Astrocyte (in vitro differentiated cells and primary cell): ENCODE measurements at regions not wholly inside any gene's neighbourhood (a gene's known extent, or its start where the extent isn't known, plus 50 kb on each side); places are given as distances from the start of the nearest gene placed in this dataset.
A peak's percentile ranks its signal among the peaks of the same experiment; 100 is the strongest.
"Not testable (repeated sequence)": the region's sequence is repeated elsewhere in the genome, so short reads cannot be mapped to it uniquely, and the experiment has no call there.

ENCODE experiments used
- DNase-seq: peaks from one replicate; pipeline ENCODE4 v3.0.0-alpha.2; 2010; ENCODE audit warnings: low read depth
- FAIRE-seq: peaks from 2 replicates; lab custom pipeline; 2011; peaks lifted over from hg19 to GRCh38; lab: Jason Lieb, UNC
- H2AFZ ChIP-seq: 2 replicates; pipeline ENCODE4 v1.6.0; 2012; ENCODE audit warnings: low read depth, low read length, inconsistent platforms
- H3K27ac ChIP-seq: 2 replicates; pipeline ENCODE4 v1.5.1; 2011; ENCODE audit warnings: low read depth, low read length, inconsistent platforms
- H3K27me3 ChIP-seq: 2 replicates; pipeline ENCODE4 v1.6.0; 2011; ENCODE audit warnings: low read length, inconsistent platforms; ENCODE audit not compliant: insufficient read depth
- H3K36me3 ChIP-seq: 2 replicates; pipeline ENCODE4 v1.5.1; 2011; ENCODE audit warnings: low read length, inconsistent platforms; ENCODE audit not compliant: insufficient read depth
- H3K4me1 ChIP-seq: 2 replicates; pipeline ENCODE4 v1.5.1; 2011; ENCODE audit warnings: low read length, inconsistent platforms; ENCODE audit not compliant: insufficient read depth
- H3K4me2 ChIP-seq: 2 replicates; pipeline ENCODE4 v1.6.0; 2012; ENCODE audit warnings: low read length, inconsistent platforms
- H3K4me3 ChIP-seq: 2 replicates; pipeline ENCODE4 v1.5.1; 2011; ENCODE audit warnings: low read depth, mild to moderate bottlenecking, low read length, inconsistent platforms; ENCODE audit not compliant: insufficient read depth
- H3K79me2 ChIP-seq: 2 replicates; pipeline ENCODE4 v1.6.0; 2012; ENCODE audit warnings: mild to moderate bottlenecking, low read length, inconsistent platforms; ENCODE audit not compliant: insufficient read depth
- H3K9ac ChIP-seq: 2 replicates; pipeline ENCODE4 v1.6.0; 2012; ENCODE audit warnings: mild to moderate bottlenecking, low read length, inconsistent platforms
- H3K9me3 ChIP-seq: 2 replicates; pipeline ENCODE4 v1.5.1; 2012; ENCODE audit warnings: low read depth, mild to moderate bottlenecking, low read length, inconsistent platforms; ENCODE audit not compliant: insufficient read depth
- H4K20me1 ChIP-seq: 2 replicates; pipeline ENCODE4 v1.6.0; 2012; ENCODE audit warnings: low read length, inconsistent platforms; ENCODE audit not compliant: insufficient read depth
- H3K27ac Mint-ChIP-seq: one replicate; pipeline ENCODE4 v1.8.0; 2021; ENCODE audit warnings: mild to moderate bottlenecking, mixed read lengths; ENCODE audit not compliant: unreplicated experiment
- H3K27me3 Mint-ChIP-seq: one replicate; pipeline ENCODE4 v1.8.0; 2021; ENCODE audit warnings: low read depth, mixed read lengths; ENCODE audit not compliant: unreplicated experiment
- H3K36me3 Mint-ChIP-seq: one replicate; pipeline ENCODE4 v1.8.0; 2021; ENCODE audit warnings: low read depth, mixed read lengths; ENCODE audit not compliant: unreplicated experiment
- H3K4me1 Mint-ChIP-seq: one replicate; pipeline ENCODE4 v1.8.0; 2021; ENCODE audit warnings: low read depth, mixed read lengths; ENCODE audit not compliant: unreplicated experiment
- H3K4me3 Mint-ChIP-seq: one replicate; pipeline ENCODE4 v1.8.0; 2021; ENCODE audit warnings: mild to moderate bottlenecking, moderate library complexity, mixed read lengths; ENCODE audit not compliant: unreplicated experiment
- H3K9me3 Mint-ChIP-seq: one replicate; pipeline ENCODE4 v1.8.0; 2021; ENCODE audit warnings: mild to moderate bottlenecking, mixed read lengths; ENCODE audit not compliant: unreplicated experiment

GRCh38 chr1:148432318-148432717 is 50.8 kb downstream of the PPIAL4G start:
- peaks cover 26% of the 10 kb centered on the region for H3K36me3 Mint-ChIP-seq
- not testable (repeated sequence) for H3K4me1 ChIP-seq, H3K9me3 ChIP-seq, H2AFZ ChIP-seq, H3K4me3 ChIP-seq, H3K9me3 Mint-ChIP-seq, FAIRE-seq, H4K20me1 ChIP-seq, H3K4me3 Mint-ChIP-seq, H3K4me1 Mint-ChIP-seq, H3K27ac ChIP-seq, H3K27me3 Mint-ChIP-seq, H3K27me3 ChIP-seq, H3K27ac Mint-ChIP-seq, H3K79me2 ChIP-seq, DNase-seq, H3K9ac ChIP-seq, H3K36me3 ChIP-seq, H3K4me2 ChIP-seq

GRCh38 chr1:148429856-148430255 is 53.2 kb downstream of the PPIAL4G start:
- H3K27me3 Mint-ChIP-seq, H2AFZ ChIP-seq, H3K36me3 ChIP-seq, H4K20me1 ChIP-seq, H3K9me3 ChIP-seq, H3K9ac ChIP-seq, H3K27me3 ChIP-seq, H3K4me1 ChIP-seq, H3K9me3 Mint-ChIP-seq, DNase-seq, H3K79me2 ChIP-seq, H3K4me2 ChIP-seq, H3K27ac Mint-ChIP-seq, H3K27ac ChIP-seq, H3K4me1 Mint-ChIP-seq, FAIRE-seq, H3K4me3 ChIP-seq, H3K4me3 Mint-ChIP-seq: not testable (repeated sequence)
- peaks cover 28% of the 10 kb centered on the region for H3K36me3 Mint-ChIP-seq

GRCh38 chr1:148426940-148427611 is 56.0 kb downstream of the PPIAL4G start:
- H3K9ac ChIP-seq, FAIRE-seq, H3K36me3 ChIP-seq, H3K9me3 Mint-ChIP-seq, H3K4me1 ChIP-seq, H3K27me3 ChIP-seq, H4K20me1 ChIP-seq, H3K27me3 Mint-ChIP-seq, H3K27ac Mint-ChIP-seq, H3K4me3 ChIP-seq, H3K9me3 ChIP-seq, H3K79me2 ChIP-seq, H3K27ac ChIP-seq, H3K4me3 Mint-ChIP-seq, H3K4me2 ChIP-seq, H2AFZ ChIP-seq: not testable (repeated sequence)
- Mint-ChIP-seq H3K36me3 (peaks cover 25% of the 10 kb centered on the region), H3K4me1 (peaks cover 16% of the 10 kb centered on the region)
- peak; percentile 31 for DNase-seq

GRCh38 chr1:148426385-148426784 is 56.7 kb downstream of the PPIAL4G start:
- not testable (repeated sequence) for FAIRE-seq, H3K27ac ChIP-seq, H3K27ac Mint-ChIP-seq, H3K4me2 ChIP-seq, H3K4me3 ChIP-seq, H4K20me1 ChIP-seq, H3K9me3 Mint-ChIP-seq, DNase-seq, H3K9ac ChIP-seq, H2AFZ ChIP-seq, H3K4me3 Mint-ChIP-seq, H3K36me3 ChIP-seq, H3K79me2 ChIP-seq, H3K27me3 ChIP-seq, H3K4me1 ChIP-seq, H3K27me3 Mint-ChIP-seq, H3K9me3 ChIP-seq
- H3K4me1 Mint-ChIP-seq: peaks cover 16% of the 10 kb centered on the region
- H3K36me3 Mint-ChIP-seq: peaks cover 23% of the 10 kb centered on the region

GRCh38 chr1:148424143-148425003 is 58.7 kb downstream of the PPIAL4G start:
- Mint-ChIP-seq H3K4me1 (peaks cover 16% of the 10 kb centered on the region), H3K27ac (peak overlapping the region; percentile 78), H3K36me3 (peaks cover 17% of the 10 kb centered on the region)
- H3K9ac ChIP-seq, H3K4me3 Mint-ChIP-seq, H3K9me3 Mint-ChIP-seq, H3K27me3 Mint-ChIP-seq, H3K4me3 ChIP-seq, FAIRE-seq, H3K79me2 ChIP-seq, H2AFZ ChIP-seq, H4K20me1 ChIP-seq, H3K9me3 ChIP-seq, H3K4me1 ChIP-seq, H3K27ac ChIP-seq, H3K27me3 ChIP-seq, H3K36me3 ChIP-seq: not testable (repeated sequence)
- peak; percentile 60 for DNase-seq
- H3K4me2 ChIP-seq: peak overlapping the region; percentile 15

GRCh38 chr1:148422921-148423320 is 60.2 kb downstream of the PPIAL4G start:
- not testable (repeated sequence) for FAIRE-seq, DNase-seq, H3K4me3 ChIP-seq, H3K27me3 ChIP-seq, H3K27ac ChIP-seq, H3K36me3 ChIP-seq, H2AFZ ChIP-seq, H3K79me2 ChIP-seq, H3K4me3 Mint-ChIP-seq, H3K27me3 Mint-ChIP-seq, H3K27ac Mint-ChIP-seq, H3K9me3 ChIP-seq, H3K4me1 ChIP-seq, H3K4me2 ChIP-seq, H3K9me3 Mint-ChIP-seq, H4K20me1 ChIP-seq, H3K9ac ChIP-seq, H3K36me3 Mint-ChIP-seq
- H3K4me1 Mint-ChIP-seq: peaks cover 16% of the 10 kb centered on the region
